Thyroid gland (tissue), 4 donors: ENCODE measurements at regions not wholly inside any gene's neighbourhood (a gene's known extent, or its start where the extent isn't known, plus 50 kb on each side); places are given as distances from the start of the nearest gene placed in this dataset.

ENCODE experiments used
- CTCF ChIP-seq, 6 experiments: fragments of 200-600 bp in 3 of 6; fragments of 450-650 bp in 3 of 6; sonication (generic) in 3 of 6; IDR thresholded peaks; one replicate each; pipeline ENCODE4 v1.5.1; 2016 to 2019; ENCODE audit warnings: antibody characterized with exemption in 6 of 6, mild to moderate bottlenecking in 2 of 6, inconsistent platforms in 1 of 6, moderate library complexity in 1 of 6
- POLR2A ChIP-seq, 2 donors: fragments of 450-650 bp; IDR thresholded peaks; one replicate each; pipeline ENCODE4 v1.6.1; 2017; ENCODE audit warnings: antibody characterized with exemption in 2 of 2, mild to moderate bottlenecking in 2 of 2, moderate library complexity in 1 of 2

DNA sequence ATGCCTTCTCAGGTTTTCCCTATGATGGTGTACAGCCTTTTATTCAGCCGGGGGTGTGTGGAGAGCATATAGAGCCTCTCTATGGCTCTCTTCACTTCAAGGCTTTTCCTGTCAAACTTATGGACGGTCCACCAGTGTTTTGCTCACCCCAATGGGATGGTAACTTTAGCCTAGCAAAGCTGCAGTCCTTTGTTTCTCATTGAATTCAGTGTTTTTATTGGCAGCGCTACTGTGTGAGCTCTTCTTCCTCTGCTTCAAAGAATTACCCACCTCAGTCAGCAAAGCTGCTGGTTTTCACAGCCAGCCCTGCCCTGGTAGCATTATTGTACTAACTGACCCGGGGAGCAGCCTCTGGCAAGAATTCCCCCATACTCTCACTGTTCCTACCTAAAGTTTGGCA is 145.3 kb upstream of the RRP15 start:
- TF ChIP-seq CTCF (IDR thresholded peaks at IDR 0.05) (no peak), POLR2A (IDR thresholded peaks at IDR 0.05) (no peak)
